ENCODE measurements at regions not wholly inside any gene's neighbourhood (a gene's known extent, or its start where the extent isn't known, plus 50 kb on each side); places are given as distances from the start of the nearest gene placed in this dataset.

DNA sequence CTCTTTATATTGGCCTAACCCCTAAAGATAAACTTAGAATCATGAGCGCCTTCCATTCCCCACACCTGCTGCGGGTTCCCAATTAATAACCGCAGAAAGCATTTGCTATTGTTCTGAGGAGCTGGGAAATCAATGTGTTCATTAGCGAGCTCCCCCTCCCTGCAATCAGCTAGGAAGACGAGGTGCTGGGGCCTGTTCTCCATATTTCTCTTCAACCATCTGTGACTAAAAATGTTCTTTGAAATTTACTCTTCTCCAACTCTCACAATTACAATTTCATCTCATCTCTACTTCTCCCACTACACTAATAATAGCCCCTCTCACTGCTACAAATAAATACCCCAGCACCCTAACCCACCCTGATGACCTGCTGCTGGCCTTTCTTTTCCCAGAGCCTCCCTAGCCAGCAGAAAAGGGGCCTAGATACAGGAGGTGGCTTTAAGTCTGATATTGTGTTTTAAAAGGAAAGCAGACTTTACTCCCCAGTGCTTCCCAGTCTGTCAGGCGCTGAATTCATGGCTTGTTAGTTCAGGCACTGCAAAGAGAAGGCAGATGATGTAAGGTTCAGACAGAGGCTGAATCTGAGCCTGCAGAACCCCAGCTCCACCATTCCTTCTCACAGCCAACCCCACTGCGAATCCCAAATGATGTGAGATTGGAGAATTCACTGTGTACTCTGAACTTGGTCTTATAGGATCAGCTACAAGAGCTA, 477.5 kb upstream of the DAB1 start:
- Histone ChIP-seq H3K4me2 (ENCODE audit: insufficient read depth, low read length) (no peak overlapping the region), H3K36me3 (ENCODE audit: insufficient read depth, low read length) (no peaks in the 10 kb centered on the region), H3K4me1 (ENCODE audit: insufficient read depth, low read length) (no peaks in the 10 kb centered on the region), H3K9me3 (ENCODE audit: low read depth, low read length) (peaks cover 3% of the 10 kb centered on the region), H3K79me2 (ENCODE audit: insufficient read depth, low read length) (no peaks in the 10 kb centered on the region), H2AFZ (ENCODE audit: low read length) (no peak overlapping the region), H4K20me1 (ENCODE audit: insufficient read depth, low read length) (no peaks in the 10 kb centered on the region), H3K27me3 (ENCODE audit: insufficient read depth, low read length) (no peaks in the 10 kb centered on the region), H3K27ac (ENCODE audit: low read depth, low read length) (no peak overlapping the region), H3K4me3 (ENCODE audit: insufficient read depth, low read length) (no peak overlapping the region)
- TF ChIP-seq, protein P1, sequence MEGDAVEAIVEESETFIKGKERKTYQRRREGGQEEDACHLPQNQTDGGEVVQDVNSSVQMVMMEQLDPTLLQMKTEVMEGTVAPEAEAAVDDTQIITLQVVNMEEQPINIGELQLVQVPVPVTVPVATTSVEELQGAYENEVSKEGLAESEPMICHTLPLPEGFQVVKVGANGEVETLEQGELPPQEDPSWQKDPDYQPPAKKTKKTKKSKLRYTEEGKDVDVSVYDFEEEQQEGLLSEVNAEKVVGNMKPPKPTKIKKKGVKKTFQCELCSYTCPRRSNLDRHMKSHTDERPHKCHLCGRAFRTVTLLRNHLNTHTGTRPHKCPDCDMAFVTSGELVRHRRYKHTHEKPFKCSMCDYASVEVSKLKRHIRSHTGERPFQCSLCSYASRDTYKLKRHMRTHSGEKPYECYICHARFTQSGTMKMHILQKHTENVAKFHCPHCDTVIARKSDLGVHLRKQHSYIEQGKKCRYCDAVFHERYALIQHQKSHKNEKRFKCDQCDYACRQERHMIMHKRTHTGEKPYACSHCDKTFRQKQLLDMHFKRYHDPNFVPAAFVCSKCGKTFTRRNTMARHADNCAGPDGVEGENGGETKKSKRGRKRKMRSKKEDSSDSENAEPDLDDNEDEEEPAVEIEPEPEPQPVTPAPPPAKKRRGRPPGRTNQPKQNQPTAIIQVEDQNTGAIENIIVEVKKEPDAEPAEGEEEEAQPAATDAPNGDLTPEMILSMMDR (IDR thresholded peaks at IDR 0.05; ENCODE audit: extremely low read depth, low read depth, low read length): no peak
- no peak for DNase-seq (ENCODE audit: insufficient read length, low spot score, missing footprints)

DNA sequence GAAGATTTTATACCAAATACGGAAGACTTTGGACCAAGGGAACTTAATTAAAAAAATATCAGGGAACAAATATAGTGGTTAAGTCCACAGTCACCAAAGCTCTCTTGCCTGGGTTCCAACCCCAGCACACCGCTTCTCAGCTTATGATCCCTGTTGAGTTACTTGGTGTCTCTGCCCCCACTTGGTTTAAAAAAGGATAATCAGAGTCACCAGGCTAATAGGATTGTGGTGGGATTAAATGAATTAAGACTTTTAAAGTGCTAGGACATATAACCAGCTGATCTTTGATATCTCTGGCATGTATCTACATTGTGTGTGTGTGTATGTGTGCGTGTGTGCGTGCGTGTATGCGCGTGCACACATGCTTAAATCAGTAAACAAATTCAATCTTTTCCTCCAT, 474.7 kb upstream of the DAB1 start:
- TF ChIP-seq, protein P1 (IDR thresholded peaks at IDR 0.05; ENCODE audit: extremely low read depth, low read depth, low read length): no peak

DNA sequence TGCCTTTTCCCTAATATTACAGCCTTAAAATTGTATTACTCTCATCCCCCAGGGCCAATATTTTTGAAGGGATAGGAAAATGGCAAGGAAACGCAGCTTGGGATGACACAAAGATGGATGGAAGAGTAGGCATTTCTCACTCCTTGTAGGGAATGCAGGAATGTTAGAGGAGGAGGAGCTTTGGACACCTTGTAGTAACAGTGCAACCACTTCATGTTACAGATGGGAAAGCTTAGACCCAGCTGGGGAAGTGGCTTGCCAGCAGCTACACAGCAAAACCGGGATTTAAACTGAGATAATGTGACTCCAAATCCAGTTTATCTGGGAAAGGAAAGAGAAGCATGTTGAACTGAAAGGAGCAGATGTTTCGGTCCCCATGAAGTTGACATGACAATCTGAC, 473.7 kb upstream of the DAB1 start:
- Histone ChIP-seq H3K4me1 (ENCODE audit: insufficient read depth, low read length) (no peaks in the 10 kb centered on the region), H3K4me3 (ENCODE audit: insufficient read depth, low read length) (no peak overlapping the region), H2AFZ (ENCODE audit: low read length) (no peak overlapping the region), H3K36me3 (ENCODE audit: insufficient read depth, low read length) (no peaks in the 10 kb centered on the region), H4K20me1 (ENCODE audit: insufficient read depth, low read length) (no peaks in the 10 kb centered on the region), H3K4me2 (ENCODE audit: insufficient read depth, low read length) (no peak overlapping the region), H3K79me2 (ENCODE audit: insufficient read depth, low read length) (no peaks in the 10 kb centered on the region), H3K27ac (ENCODE audit: low read depth, low read length) (no peak overlapping the region), H3K27me3 (ENCODE audit: insufficient read depth, low read length) (no peaks in the 10 kb centered on the region), H3K9me3 (ENCODE audit: low read depth, low read length) (no peaks in the 10 kb centered on the region)
- DNase-seq (ENCODE audit: insufficient read length, low spot score, missing footprints): no peak
- TF ChIP-seq, protein P1 (IDR thresholded peaks at IDR 0.05; ENCODE audit: extremely low read depth, low read depth, low read length): no peak

More for the DNA sequence above, 474.7 kb upstream of the DAB1 start:
- H4K20me1 ChIP-seq (ENCODE audit: insufficient read depth, low read length): no peaks in the 10 kb centered on the region
- H3K4me2 ChIP-seq (ENCODE audit: insufficient read depth, low read length): no peak overlapping the region
- H3K9me3 ChIP-seq (ENCODE audit: low read depth, low read length): no peaks in the 10 kb centered on the region
- no peak overlapping the region for H3K27ac ChIP-seq (ENCODE audit: low read depth, low read length)
- H3K36me3 ChIP-seq (ENCODE audit: insufficient read depth, low read length): no peaks in the 10 kb centered on the region
- no peaks in the 10 kb centered on the region for H3K4me1 ChIP-seq (ENCODE audit: insufficient read depth, low read length)
- no peak for DNase-seq (ENCODE audit: insufficient read length, low spot score, missing footprints)
- H3K4me3 ChIP-seq (ENCODE audit: insufficient read depth, low read length): no peak overlapping the region
- H3K27me3 ChIP-seq (ENCODE audit: insufficient read depth, low read length): no peaks in the 10 kb centered on the region
- no peaks in the 10 kb centered on the region for H3K79me2 ChIP-seq (ENCODE audit: insufficient read depth, low read length)
- no peak overlapping the region for H2AFZ ChIP-seq (ENCODE audit: low read length)

DNA sequence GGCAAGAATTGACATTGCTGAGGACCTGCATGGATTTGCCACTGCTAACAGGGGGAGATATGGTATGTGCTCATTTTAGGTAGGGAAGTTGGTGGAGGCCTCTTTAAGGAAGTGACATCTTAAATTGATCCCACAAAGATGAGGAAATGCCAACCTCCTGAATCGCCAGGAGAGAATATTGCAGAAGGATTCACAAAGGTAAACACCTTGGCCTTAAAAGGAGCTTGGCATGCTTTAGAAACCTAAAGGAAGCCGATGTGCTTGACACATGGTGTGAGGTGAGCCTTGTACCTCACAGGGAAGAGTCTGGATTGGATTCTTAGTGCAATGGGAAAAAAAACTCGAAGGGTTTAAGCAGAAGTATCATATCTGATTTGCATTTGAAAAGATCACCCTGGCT, 470.5 kb upstream of the DAB1 start:
- Histone ChIP-seq H3K36me3 (ENCODE audit: insufficient read depth, low read length) (no peaks in the 10 kb centered on the region), H2AFZ (ENCODE audit: low read length) (no peak overlapping the region), H3K27ac (ENCODE audit: low read depth, low read length) (no peak overlapping the region), H3K9me3 (ENCODE audit: low read depth, low read length) (no peaks in the 10 kb centered on the region), H3K79me2 (ENCODE audit: insufficient read depth, low read length) (no peaks in the 10 kb centered on the region), H4K20me1 (ENCODE audit: insufficient read depth, low read length) (no peaks in the 10 kb centered on the region), H3K4me3 (ENCODE audit: insufficient read depth, low read length) (no peak overlapping the region), H3K4me2 (ENCODE audit: insufficient read depth, low read length) (no peak overlapping the region), H3K4me1 (ENCODE audit: insufficient read depth, low read length) (no peaks in the 10 kb centered on the region), H3K27me3 (ENCODE audit: insufficient read depth, low read length) (no peaks in the 10 kb centered on the region)
- DNase-seq (ENCODE audit: insufficient read length, low spot score, missing footprints): no peak
- TF ChIP-seq, protein P1 (IDR thresholded peaks at IDR 0.05; ENCODE audit: extremely low read depth, low read depth, low read length): no peak
